ENCODE measurements at regions not wholly inside any gene's neighbourhood (a gene's known extent, or its start where the extent isn't known, plus 50 kb on each side); places are given as distances from the start of the nearest gene placed in this dataset.

- no peak for DNase-seq
Observed at GRCh38 chr21:32182449-32182848, 96.4 kb downstream of the MIS18A start.

GRCh38 chr21:32181457-32181856, 97.4 kb downstream of the MIS18A start:
- DNase-seq = no peak

GRCh38 chr21:32174819-32175218, 104.0 kb downstream of the MIS18A start:
- no peak for DNase-seq

- DNase-seq = no peak
Observed at GRCh38 chr21:32173121-32173724, 105.6 kb downstream of the MIS18A start.

GRCh38 chr21:32172106-32172505, 106.7 kb downstream of the MIS18A start:
- DNase-seq = no peak

GRCh38 chr21:32167513-32167912, 111.3 kb downstream of the MIS18A start:
- no peak for DNase-seq

GRCh38 chr21:32163386-32163785, 115.5 kb downstream of the MIS18A start:
- DNase-seq = no peak

GRCh38 chr21:32162727-32163320, 116.0 kb downstream of the MIS18A start:
- DNase-seq = no peak

GRCh38 chr21:32155226-32155625, 123.6 kb downstream of the MIS18A start:
- DNase-seq = no peak

GRCh38 chr21:32147041-32147440, 131.8 kb downstream of the MIS18A start:
- DNase-seq = no peak

- no peak for DNase-seq
Observed at GRCh38 chr21:32144851-32145250, 134.0 kb downstream of the MIS18A start.

- DNase-seq = no peak
Observed at GRCh38 chr21:32143241-32143939, 135.5 kb downstream of the MIS18A start.

GRCh38 chr21:32141318-32141633, 137.6 kb downstream of the MIS18A start:
- DNase-seq = no peak

- DNase-seq = no peak
Observed at GRCh38 chr21:32140604-32141317, 138.1 kb downstream of the MIS18A start.

- no peak for DNase-seq
Observed at GRCh38 chr21:32140151-32140550, 138.7 kb downstream of the MIS18A start.

- DNase-seq = no peak
Observed at GRCh38 chr21:32138658-32139057, 140.2 kb downstream of the MIS18A start.

- DNase-seq = no peak
Observed at GRCh38 chr21:32137931-32138330, 140.9 kb downstream of the MIS18A start.

GRCh38 chr21:32137266-32137665, 141.6 kb downstream of the MIS18A start:
- DNase-seq = no peak

- no peak for DNase-seq
Observed at GRCh38 chr21:32136546-32136945, 142.3 kb downstream of the MIS18A start.

- DNase-seq = no peak
Observed at GRCh38 chr21:32135401-32136363, 143.2 kb downstream of the MIS18A start.

GRCh38 chr21:32134441-32135130, 144.3 kb downstream of the MIS18A start:
- DNase-seq = no peak

- no peak for DNase-seq
Observed at GRCh38 chr21:32132881-32133280, 146.0 kb downstream of the MIS18A start.

Data from SHP77 (cell line).